GM21447 (cell line): ENCODE measurements at regions not wholly inside any gene's neighbourhood (a gene's known extent, or its start where the extent isn't known, plus 50 kb on each side); places are given as distances from the start of the nearest gene placed in this dataset.

Source experiments
- ATAC-seq: cut with Tn5 transposase; IDR thresholded peaks from one replicate; pipeline ENCODE4 v1.9.1; 2021; ENCODE audit not compliant: unreplicated experiment

DNA sequence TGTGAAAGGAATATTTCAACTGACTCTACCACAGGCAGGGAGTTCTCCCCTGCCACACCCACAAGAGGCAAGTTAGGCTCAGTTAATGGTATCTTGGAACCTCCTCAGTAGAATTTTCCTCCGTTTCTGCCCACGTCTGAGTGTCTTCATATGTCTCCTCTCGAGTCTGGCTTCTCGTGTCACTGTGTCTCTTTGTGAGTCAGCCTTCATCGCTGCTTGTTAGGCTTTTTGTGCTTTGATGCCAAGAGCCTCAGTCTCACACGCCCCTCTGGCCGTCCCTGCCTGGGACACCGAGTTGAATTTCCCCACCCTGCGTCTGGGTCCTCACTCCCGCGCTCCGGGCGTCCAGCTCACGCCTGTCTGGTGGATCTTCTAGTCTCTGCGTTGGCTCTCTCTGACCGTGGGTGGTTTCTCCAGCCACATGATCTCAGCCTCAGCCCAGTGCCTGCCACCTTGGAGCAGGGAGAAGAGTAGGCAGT lies 125.7 kb upstream of the GADD45A start:
- no peak for ATAC-seq

DNA sequence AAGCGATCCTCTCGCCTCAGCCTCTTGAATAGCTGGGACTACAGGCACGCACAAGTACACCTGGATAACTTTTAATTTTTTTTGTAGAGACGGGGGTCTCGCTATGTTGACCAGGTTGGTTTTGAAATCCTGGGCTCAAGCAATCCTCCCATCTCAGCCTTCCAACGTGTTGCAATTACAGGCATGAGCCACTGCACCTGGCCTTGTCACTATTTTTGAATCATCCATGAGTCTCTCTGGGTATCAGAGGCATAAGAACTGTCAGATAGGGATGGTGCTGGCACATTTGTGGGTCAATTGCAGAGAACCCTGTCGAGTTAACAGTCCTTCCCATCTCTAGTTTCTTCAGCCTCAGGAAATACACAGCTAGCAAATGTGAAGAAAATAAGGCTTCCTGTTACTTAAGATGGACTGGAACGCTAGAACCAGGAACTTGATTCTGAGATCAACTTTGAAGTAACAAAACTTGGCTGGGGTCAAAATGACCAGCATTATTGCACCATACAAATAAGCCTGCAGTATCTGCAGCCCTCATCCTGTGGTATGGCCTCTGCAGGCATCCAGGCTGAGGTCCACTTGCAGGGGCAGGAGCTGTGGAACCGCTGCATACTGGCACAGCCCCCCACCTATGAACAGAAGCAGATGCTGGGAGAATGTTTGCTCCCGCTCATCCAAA lies 124.3 kb upstream of the GADD45A start:
- no peak for ATAC-seq

DNA sequence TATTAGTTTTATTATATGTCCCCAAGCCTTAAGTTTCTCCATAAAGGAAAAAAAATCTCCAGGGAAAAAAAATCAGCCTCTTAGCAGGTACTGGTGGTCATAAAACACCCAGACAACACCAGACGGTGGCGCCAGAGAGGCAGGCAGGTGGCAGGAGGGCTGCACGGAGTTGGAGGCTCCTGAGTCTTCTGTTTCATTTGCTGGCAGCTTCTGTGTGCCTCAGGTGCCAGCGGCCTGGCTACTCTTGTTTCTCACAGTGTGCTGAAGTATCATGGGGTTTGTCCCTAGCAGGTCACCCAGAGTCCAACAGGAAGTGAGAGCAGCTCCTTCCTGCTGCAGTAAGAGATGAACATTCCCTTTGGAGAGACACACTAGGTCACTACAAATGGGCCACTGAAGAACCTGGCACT lies 123.3 kb upstream of the GADD45A start:
- peak; percentile 90 for ATAC-seq

DNA sequence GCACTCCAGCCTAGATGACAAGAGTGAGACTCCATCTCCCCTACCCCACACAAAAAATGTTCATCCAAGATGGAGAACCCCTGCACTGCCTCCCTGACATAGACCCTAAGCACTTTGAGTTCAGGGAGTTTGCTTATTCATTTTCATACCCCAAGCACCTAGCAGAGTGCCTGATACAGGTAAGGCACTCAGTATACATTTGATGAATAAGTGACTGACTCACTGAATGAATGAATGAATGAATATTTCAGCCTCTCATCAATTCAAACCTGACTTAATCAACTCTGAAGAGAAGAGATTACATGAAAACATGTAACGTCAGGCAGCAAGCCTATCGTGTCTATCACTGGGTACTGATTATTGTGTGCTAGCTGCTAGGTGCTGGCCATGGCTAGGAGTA lies 121.3 kb upstream of the GADD45A start:
- ATAC-seq, result no peak

DNA sequence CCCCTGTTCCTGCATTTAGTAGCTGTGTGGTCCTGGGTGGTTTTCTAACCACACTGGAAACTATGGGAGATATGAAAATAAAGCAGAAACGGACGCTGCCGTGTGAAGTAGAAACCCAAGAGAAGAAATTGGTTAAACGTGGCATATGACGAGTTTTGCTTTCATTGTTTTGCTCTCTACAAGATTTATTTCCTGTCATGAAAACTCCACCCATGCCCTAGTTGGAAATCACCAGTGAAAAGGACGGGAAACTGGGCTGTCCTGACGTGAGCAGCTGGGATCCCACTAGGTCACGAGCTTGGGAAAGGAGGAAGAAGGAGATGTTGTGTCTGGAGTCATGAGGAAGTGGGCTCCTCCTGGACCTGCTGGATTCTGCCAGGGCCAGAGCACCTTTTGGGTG lies 120.8 kb upstream of the GADD45A start:
- no peak for ATAC-seq

DNA sequence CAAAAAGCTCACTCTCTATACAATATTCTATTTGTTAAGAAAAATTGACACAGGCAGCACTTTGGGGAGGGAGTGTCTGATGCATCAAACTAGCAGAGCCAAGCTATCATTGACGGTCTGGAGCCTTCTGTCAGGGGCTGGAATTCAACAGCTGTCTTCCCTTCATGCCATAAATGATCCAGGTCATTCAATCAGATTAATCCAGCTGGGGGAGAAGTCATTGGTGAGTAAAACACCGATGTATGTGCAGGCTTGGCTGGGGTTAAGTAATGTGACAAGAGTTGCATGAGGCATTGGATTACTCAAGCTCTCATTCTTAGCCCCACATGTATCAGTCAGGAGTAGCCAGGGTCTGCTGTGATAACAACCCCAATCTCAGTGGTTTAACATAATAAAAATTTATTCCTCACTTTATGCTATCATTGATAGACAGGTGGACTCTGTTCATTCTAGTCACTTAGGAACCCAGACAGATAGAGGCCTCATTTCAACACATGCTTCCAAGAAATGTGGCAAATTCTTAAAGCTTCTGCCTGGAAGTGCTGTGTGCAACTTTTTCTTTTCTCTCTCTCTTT lies 118.1 kb upstream of the GADD45A start:
- ATAC-seq, result no peak

DNA sequence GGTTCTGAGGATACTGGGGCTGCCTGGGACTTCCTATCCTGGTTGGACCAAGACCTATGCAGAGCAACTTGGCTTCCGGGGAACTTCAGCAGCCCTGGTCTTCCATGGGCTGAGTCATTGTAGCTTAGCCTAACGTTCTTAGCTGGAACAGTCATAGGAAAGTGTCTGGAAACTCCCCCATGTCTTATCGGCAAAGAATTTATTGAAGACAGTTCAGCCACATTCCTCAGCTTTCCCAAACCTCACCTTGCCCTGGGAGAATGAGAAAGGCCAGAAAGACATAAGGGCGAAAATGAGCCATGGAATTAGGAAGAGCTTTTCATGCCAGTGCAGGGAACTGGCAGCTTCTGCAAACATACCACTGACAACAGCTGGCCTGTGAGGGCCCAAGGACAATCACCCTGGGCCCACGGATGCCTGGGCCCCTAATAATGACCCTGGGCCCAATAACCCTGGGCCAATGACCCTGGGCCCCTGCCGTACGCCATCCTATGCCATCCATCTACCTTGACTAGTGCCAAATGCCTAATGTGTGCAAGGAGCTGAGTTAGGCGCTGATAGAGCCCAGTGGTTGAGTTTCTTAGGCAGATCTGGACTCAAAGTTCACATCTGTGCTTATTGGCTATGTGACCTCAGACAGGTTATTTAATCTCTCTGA lies 114.4 kb upstream of the GADD45A start:
- no peak for ATAC-seq

DNA sequence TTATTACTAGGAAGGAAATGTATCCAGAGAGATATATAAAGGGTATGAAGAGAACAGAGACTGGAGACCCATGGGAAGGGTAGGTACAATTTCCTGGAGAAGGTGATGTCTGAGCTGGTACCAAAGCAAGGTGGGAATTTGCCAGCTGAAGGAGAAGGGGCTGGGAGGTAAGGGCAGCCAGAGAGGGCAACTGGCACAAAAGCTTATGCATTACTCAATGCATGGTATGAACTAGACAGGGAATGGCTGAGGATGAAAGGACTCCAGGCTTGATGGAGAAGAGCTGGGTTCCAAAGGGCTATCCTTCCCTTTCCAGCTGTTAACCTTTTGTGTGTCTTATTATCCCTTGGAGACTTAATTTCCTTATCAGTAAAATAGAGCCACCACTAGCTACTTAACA lies 113.6 kb upstream of the GADD45A start:
- no peak for ATAC-seq

DNA sequence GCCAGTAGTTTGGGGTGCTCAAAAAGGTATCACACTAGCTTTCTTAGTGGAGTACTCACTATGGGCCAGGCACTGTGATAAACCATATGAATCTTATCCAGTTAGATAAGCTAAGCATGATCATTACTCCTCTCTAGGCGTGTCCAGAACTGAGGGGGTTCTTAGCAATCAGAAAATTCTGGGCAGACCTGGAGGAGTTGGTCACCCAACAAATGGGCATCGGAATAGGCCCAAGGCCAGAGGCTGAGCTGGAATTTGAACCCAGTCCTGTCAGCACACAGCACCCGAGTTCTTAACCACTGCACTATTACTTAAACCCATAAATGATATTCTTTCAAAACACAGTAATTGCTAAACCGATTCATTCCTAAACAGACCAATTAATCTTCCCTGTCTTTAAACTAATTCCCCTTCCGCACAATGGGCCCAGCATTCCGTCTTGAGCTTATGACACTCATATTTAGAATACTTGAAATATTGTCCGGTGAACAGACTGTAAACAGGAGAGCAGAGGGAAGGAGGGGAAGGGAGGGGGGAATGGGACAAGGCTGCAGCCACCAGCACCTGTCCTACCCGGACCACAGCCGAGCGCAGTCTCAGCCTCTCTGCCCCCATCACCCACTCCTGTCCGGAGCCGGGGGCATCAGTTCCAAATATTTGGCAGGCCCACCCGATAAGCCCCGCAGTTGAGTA lies 113.0 kb upstream of the GADD45A start:
- no peak for ATAC-seq

DNA sequence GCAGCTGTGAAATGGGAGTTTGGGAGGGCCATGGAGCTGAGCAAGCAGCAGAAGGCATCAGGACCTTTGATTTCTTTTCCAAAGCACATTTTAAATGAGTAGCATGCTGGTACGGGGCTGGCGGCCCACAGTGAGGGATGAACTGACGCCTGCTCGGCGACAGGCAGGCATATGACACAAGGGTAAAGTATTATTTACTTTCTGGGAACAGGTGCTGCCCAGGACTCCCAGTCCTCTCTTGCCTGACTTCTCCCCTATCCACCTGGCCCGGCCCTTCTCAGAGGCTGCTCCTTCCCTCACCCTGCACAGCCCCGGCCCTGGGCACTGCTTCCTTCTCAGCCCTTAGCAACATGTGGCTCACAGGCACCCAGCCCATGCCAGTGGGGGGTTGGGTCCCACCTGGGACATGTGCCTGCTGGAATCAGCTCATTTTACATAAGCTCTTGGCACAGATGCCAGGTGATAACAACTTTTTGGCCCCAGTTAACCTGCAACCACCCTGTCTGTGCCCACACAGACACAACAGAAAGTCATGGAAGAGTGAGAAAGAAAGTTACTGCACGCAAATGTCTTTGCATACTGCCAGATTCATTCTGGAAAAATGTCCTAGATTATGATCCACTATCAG lies 112.3 kb upstream of the GADD45A start:
- ATAC-seq, result no peak

DNA sequence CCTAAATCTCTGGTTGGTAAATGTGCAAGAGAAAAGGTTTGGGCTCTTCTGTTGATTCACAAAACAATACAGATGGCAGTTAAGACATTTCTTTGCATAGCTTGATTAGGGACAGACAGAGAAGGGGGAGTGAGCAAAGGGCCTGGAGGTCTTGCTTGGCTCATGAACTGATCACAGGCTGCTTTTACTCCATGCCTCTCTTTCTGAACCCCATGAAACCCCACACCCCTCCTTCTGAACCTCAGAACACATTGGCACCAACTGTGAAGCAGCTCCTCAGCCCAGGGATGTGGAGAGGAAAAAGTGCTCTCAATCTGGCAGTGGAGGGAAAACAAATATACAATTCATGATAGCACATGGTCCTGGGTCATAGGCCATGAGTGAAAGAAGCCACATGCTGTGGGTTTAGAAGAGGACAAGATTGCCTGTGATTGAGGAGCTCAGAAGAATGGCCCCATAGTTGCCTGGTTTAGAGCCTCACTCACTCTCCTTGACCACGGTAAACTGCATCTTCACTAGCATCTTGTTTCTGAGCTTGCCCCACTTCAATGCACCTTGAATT lies 111.6 kb upstream of the GADD45A start:
- ATAC-seq, result no peak

DNA sequence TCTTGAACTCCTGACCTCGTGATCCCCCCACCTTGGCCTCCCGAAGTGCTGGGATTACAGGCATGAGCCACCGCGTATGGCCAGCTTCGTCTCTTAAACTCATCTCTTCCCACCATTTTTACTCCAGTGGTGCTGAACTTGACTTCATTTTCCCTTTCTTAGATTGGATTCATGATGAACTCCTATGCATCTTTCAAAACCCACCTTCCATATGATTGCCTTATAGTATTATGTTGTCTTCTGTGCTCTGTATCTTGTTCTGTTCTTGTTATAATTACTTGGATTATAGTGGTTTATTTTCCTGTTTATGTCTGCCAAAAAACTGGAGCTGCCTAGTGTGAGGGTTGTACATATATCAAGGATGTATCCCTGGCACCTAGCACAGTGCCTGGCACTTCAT lies 110.8 kb upstream of the GADD45A start:
- ATAC-seq, result no peak

DNA sequence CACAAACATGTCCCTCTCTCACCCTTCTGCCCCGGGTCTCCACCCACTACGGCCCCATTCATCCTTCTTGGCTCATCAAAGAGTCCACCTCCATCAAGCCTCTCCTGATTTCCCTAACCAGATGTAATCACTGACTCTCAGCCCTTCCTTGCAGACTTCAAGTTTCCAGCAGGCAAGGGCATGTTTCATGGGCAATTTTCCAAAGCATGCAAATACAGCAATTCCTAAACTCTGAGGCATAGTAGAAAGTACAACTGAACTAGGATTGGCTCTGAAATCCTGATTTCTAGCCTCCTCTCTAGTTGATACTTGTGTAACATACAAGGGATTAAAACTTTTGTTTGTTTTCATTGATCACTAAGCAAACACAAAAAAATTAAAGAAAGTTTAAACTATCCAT lies 109.1 kb upstream of the GADD45A start:
- no peak for ATAC-seq

DNA sequence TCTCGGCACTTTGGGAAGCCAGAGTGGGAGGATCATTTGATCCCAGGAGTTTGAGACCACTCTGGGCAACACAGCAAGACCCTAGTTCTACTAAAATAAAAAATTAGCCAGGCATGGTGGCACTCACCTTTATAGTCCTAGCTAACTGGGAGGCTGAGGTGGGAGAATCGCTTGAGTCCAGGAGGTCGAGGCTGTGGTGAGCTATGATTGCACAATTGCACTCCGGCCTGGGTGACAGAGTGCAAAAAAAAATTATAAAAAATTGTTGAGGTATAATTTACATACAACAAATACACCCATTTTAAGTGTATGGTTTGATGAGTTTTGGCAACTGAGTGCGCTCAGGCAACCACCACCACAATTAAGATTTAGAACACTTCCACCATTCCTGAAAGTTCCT lies 108.5 kb upstream of the GADD45A start:
- no peak for ATAC-seq

DNA sequence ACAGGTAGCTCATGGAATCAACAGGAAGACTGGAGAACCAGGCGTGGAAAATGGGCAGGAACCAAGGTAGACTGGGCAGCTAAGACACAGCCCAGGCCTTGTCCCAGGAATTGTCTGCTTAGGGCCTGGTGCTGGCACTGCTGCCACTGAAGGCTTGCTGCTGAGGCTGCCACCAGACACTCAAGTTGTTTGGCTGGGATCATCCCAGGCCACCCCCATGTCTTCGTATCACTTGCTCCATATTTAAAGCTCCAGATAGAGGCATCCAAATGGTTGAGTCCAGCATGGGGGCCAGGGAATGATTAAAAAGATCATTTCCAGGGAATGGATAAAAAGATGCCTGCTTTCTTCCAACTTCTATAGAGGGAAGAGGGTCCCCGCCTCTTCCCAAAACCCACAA lies 107.4 kb upstream of the GADD45A start:
- no peak for ATAC-seq

DNA sequence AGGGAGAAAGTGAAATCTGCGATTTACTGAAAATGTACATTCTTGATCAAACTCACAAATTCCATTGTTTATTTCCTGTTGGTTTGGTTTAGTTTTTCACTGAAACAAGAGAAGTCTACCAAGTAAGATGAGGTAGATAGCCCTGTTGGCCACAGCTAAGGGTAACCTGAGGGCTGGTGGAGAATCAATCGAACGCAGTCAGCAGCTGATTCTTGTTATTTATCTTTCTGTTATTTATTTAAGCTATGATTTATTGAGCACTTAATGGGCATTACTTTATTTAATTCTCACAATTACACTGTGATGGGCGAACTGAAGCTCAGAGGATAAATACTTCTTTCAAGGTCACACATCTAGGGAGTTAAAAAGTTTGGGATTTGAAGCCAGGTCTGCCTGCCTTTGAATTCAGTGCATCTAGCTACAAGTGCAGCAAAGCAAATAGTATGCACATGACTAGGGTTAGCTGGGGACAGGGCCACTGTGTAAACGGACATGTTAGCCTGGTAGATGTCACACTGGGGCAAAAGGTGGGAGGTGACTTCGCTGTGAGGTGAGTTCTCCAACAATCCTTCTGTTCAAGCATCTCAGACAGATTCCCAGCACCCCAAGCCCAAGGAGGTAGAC lies 106.5 kb upstream of the GADD45A start:
- ATAC-seq, result no peak

DNA sequence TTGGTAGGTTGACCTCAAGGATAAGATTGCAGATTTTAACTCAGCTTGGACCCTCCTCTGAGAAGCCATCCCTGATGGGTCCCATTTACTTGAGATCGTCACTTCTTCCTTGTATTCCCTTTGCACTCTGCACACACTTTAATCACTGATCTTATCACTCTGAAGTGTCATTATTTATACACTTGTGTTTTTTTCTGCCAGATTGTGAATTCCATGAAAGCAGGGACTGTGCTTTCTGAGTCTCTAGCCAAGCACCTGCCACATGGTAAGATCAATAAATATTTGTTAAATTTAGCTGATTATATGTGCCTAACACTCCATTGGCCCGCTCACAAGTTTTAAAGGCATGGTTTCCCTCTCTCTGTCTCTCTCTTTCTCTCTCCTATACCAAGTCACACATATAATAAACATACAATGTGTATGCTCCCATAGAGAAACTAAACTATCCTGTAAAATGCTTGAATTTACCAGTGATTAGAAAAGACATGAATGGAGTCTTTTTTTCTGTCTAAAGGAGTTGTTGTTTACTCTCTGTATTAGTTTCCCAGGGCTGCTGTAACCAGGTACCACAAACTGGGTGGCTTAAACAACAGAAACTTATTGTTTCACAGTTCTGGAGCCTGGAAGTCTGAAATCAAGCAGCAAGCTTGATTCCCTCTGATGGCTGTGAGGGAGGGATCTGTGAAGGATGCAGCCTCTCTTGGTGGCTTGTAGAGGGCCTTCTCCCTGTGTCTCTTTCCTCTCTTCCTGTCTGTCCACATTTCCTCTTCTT lies 105.2 kb upstream of the GADD45A start:
- no peak for ATAC-seq

DNA sequence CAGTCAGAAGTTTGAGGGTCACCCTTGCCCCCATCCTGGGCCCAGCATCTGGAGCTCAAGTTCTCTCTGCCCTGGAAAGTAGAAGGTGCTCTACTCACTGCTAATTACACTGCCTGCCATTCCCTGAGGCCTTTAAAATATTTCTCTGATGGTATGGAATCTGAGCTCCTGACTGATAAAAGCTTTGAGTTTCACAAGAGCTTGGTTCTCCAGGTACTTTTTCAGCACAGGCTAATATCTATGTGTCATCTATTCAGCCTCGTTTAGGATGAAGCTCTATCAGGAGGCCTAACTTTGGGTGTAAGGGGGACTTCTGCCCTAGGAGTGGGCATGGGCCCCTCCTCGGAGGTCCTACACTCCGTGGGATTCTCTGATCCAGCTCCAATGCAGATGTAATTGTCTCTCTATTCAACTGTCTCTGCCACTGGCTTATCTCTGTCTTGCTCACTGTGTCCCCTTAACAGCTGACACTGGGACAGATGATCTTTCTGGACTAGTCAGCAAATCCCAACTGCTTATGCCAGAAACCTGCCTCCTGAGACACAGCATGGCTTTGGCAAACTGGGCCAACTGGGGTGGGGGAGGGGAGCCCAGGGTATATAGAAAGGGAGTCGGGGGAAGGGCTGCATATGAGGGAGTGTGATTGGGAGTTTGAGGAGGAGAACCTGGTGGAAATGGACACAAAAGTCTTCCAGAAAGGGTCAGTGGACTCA lies 104.2 kb upstream of the GADD45A start:
- ATAC-seq, result no peak
